A172 (cell line): ENCODE measurements at regions not wholly inside any gene's neighbourhood (a gene's known extent, or its start where the extent isn't known, plus 50 kb on each side); places are given as distances from the start of the nearest gene placed in this dataset.
"Not testable (repeated sequence)": the region's sequence is repeated elsewhere in the genome, so short reads cannot be mapped to it uniquely, and the experiment has no call there.

Source experiments
- DNase-seq: peaks from one replicate; pipeline ENCODE4 v3.0.0-alpha.2; 2015; ENCODE audit warnings: low spot score

GRCh38 chr10:120110196-120110595 is 217.7 kb downstream of the SEC23IP start:
- no peak for DNase-seq

GRCh38 chr10:120111628-120112027 is 219.1 kb downstream of the SEC23IP start:
- DNase-seq: no peak

GRCh38 chr10:120112809-120113208 is 220.3 kb downstream of the SEC23IP start:
- DNase-seq: no peak

- DNase-seq: no peak
Measured at GRCh38 chr10:120115959-120116358, 223.4 kb downstream of the SEC23IP start.

GRCh38 chr10:120121768-120122167 is 229.2 kb downstream of the SEC23IP start:
- no peak for DNase-seq

- DNase-seq: peak; percentile 22
Measured at GRCh38 chr10:120131183-120131582, 238.7 kb downstream of the SEC23IP start.

GRCh38 chr10:120132811-120133210 is 240.3 kb downstream of the SEC23IP start:
- DNase-seq: no peak

GRCh38 chr10:120138689-120139088 is 246.2 kb downstream of the SEC23IP start:
- DNase-seq: no peak

GRCh38 chr10:120145107-120145506 is 252.6 kb downstream of the SEC23IP start:
- DNase-seq: no peak

- DNase-seq: no peak
Measured at GRCh38 chr10:120156614-120157274, 264.2 kb downstream of the SEC23IP start.

- no peak for DNase-seq
Measured at GRCh38 chr10:120161111-120161510, 268.6 kb downstream of the SEC23IP start.

GRCh38 chr10:120162471-120162870 is 269.9 kb downstream of the SEC23IP start:
- DNase-seq: no peak

- DNase-seq: peak; percentile 11
Measured at GRCh38 chr10:120172356-120172755, 279.8 kb downstream of the SEC23IP start.

- DNase-seq: no peak
Measured at GRCh38 chr10:120174491-120174890, 282.0 kb downstream of the SEC23IP start.

- no peak for DNase-seq
Measured at GRCh38 chr10:120177330-120177729, 279.7 kb upstream of the PLPP4 start.

- no peak for DNase-seq
Measured at GRCh38 chr10:120180160-120180559, 276.9 kb upstream of the PLPP4 start.

- no peak for DNase-seq
Measured at GRCh38 chr10:120181154-120181553, 275.9 kb upstream of the PLPP4 start.

GRCh38 chr10:120182431-120182830 is 274.6 kb upstream of the PLPP4 start:
- no peak for DNase-seq

GRCh38 chr10:120183546-120183945 is 273.5 kb upstream of the PLPP4 start:
- no peak for DNase-seq

GRCh38 chr10:120184547-120185337 is 272.3 kb upstream of the PLPP4 start:
- DNase-seq: no peak

GRCh38 chr10:120186506-120186905 is 270.5 kb upstream of the PLPP4 start:
- no peak for DNase-seq

GRCh38 chr10:120187168-120187567 is 269.9 kb upstream of the PLPP4 start:
- DNase-seq: not testable (repeated sequence)

GRCh38 chr10:120188950-120189349 is 268.1 kb upstream of the PLPP4 start:
- DNase-seq: no peak
